CD14-positive monocyte (primary cell): ENCODE measurements at regions not wholly inside any gene's neighbourhood (a gene's known extent, or its start where the extent isn't known, plus 50 kb on each side); places are given as distances from the start of the nearest gene placed in this dataset.

Experiments used
- DNase-seq, 3 donors: peaks; one replicate each; pipeline ENCODE4 v3.0.0-alpha.2; 2011 to 2022
- H2AFZ ChIP-seq: 2 replicates; pipeline ENCODE4 v1.6.0; 2012; ENCODE audit warnings: mild to moderate bottlenecking, low read depth, low read length, inconsistent platforms; ENCODE audit not compliant: insufficient read depth, poor library complexity, severe bottlenecking
- H3K27ac ChIP-seq, 2 donors: 1 replicate in 1 of 2; 2 replicates in 1 of 2; pipeline ENCODE4 v1.5.1; 2012 to 2013; ENCODE audit warnings: low read length in 2 of 2, control low read depth in 1 of 2, inconsistent platforms in 1 of 2, low read depth in 1 of 2, mild to moderate bottlenecking in 1 of 2
- H3K27me3 ChIP-seq, 2 donors: one replicate each; pipeline versions ENCODE4 v1.6.0 to v1.6.1; 2011 to 2013; ENCODE audit warnings: low read length in 2 of 2; ENCODE audit not compliant: control insufficient read depth in 2 of 2, insufficient read depth in 2 of 2
- H3K36me3 ChIP-seq, 2 donors: replicated peaks in 1 of 2; 1 replicate in 1 of 2; 2 replicates in 1 of 2; pipeline versions ENCODE4 v1.5.1 to v1.6.1; 2012 to 2013; ENCODE audit warnings: low read length in 2 of 2, control low read depth in 1 of 2, inconsistent platforms in 1 of 2, mild to moderate bottlenecking in 1 of 2; ENCODE audit not compliant: insufficient read depth in 2 of 2, control insufficient read depth in 1 of 2
- H3K4me1 ChIP-seq, 2 donors: 1 replicate in 1 of 2; 2 replicates in 1 of 2; pipeline versions ENCODE4 v1.5.1 to v1.6.1; 2012 to 2013; ENCODE audit warnings: low read length in 2 of 2, control low read depth in 1 of 2, inconsistent platforms in 1 of 2, mild to moderate bottlenecking in 1 of 2, moderate library complexity in 1 of 2; ENCODE audit not compliant: insufficient read depth in 2 of 2, control insufficient read depth in 1 of 2
- H3K4me2 ChIP-seq: replicated peaks from 2 replicates; pipeline ENCODE3; 2012; ENCODE audit warnings: low read length, moderate library complexity, mild to moderate bottlenecking; ENCODE audit not compliant: poor library complexity, severe bottlenecking; ENCODE audit errors: extremely low read depth
- H3K4me3 ChIP-seq, 3 experiments: fragments of 200-600 bp in 1 of 3; sonication (generic) in 1 of 3; replicated peaks in 1 of 3; 1 replicate in 2 of 3; 2 replicates in 1 of 3; pipeline ENCODE4 v1.5.1; 2011 to 2013; ENCODE audit warnings: low read length in 3 of 3, mild to moderate bottlenecking in 3 of 3, control low read depth in 2 of 3, low read depth in 2 of 3, inconsistent platforms in 1 of 3, moderate library complexity in 1 of 3
- H3K79me2 ChIP-seq: 2 replicates; pipeline ENCODE4 v1.6.0; 2012; ENCODE audit warnings: mild to moderate bottlenecking, control low read depth, inconsistent platforms, low read length, moderate library complexity; ENCODE audit not compliant: insufficient read depth
- H3K9ac ChIP-seq: 2 replicates; pipeline ENCODE4 v1.6.0; 2017; ENCODE audit warnings: low read length, mild to moderate bottlenecking; ENCODE audit not compliant: insufficient read depth, poor library complexity, severe bottlenecking
- H3K9me3 ChIP-seq, 2 donors: replicated peaks in 1 of 2; 1 replicate in 1 of 2; 2 replicates in 1 of 2; pipeline versions ENCODE4 v1.5.1 to v1.6.1; 2012 to 2013; ENCODE audit warnings: low read length in 2 of 2, control low read depth in 1 of 2; ENCODE audit not compliant: control insufficient read depth in 1 of 2, insufficient read depth in 1 of 2
- H4K20me1 ChIP-seq: 2 replicates; pipeline ENCODE4 v1.6.0; 2012; ENCODE audit warnings: mild to moderate bottlenecking, low read length, control low read depth, moderate library complexity; ENCODE audit not compliant: insufficient read depth
- H3K27ac Mint-ChIP-seq, 7 donors: one replicate each; pipeline ENCODE4 v1.8.0; 2020; ENCODE audit warnings: mild to moderate bottlenecking in 7 of 7, mixed read lengths in 7 of 7, moderate library complexity in 6 of 7, inconsistent platforms in 2 of 7
- H3K27me3 Mint-ChIP-seq, 3 donors: one replicate each; pipeline ENCODE4 v1.8.0; 2021 to 2022; ENCODE audit warnings: low read depth in 3 of 3, mild to moderate bottlenecking in 3 of 3, mixed read lengths in 3 of 3, moderate library complexity in 3 of 3, inconsistent platforms in 1 of 3
- H3K36me3 Mint-ChIP-seq, 2 donors: one replicate each; pipeline ENCODE4 v1.8.0; 2020; ENCODE audit warnings: mixed read lengths in 2 of 2, inconsistent platforms in 1 of 2, mild to moderate bottlenecking in 1 of 2
- H3K4me1 Mint-ChIP-seq: one replicate; pipeline ENCODE4 v1.8.0; 2020; ENCODE audit warnings: mild to moderate bottlenecking, mixed read lengths
- H3K4me3 Mint-ChIP-seq, 2 donors: one replicate each; pipeline ENCODE4 v1.8.0; 2020; ENCODE audit warnings: mild to moderate bottlenecking in 2 of 2, mixed read lengths in 2 of 2, moderate library complexity in 1 of 2
- H3K9me3 Mint-ChIP-seq, 7 donors: one replicate each; pipeline ENCODE4 v1.8.0; 2020 to 2022; ENCODE audit warnings: mixed read lengths in 7 of 7, mild to moderate bottlenecking in 6 of 7, moderate library complexity in 6 of 7, inconsistent platforms in 2 of 7
- WGBS: methylation state at CpG from one replicate; pipeline ENCODE4 v1.1.5; 2013; ENCODE audit warnings: missing lambda C conversion rate; ENCODE audit not compliant: insufficient coverage; 5-methylcytosine and 5-hydroxymethylcytosine counted together
- intact Hi-C, 2 donors: fragments of 100-400 bp; cut with micrococcal nuclease; formaldehyde crosslinking; loops; one replicate each; pipeline versions ENCODE4 v1.15.0 to v1.15.1; 2023
- TF ChIP-seq, protein P1 (sequence below): fragments of 200-600 bp; IDR thresholded peaks from one replicate; pipeline ENCODE4 v1.8.0; 2022; ENCODE audit warnings: antibody characterized with exemption, mild to moderate bottlenecking

DNA sequence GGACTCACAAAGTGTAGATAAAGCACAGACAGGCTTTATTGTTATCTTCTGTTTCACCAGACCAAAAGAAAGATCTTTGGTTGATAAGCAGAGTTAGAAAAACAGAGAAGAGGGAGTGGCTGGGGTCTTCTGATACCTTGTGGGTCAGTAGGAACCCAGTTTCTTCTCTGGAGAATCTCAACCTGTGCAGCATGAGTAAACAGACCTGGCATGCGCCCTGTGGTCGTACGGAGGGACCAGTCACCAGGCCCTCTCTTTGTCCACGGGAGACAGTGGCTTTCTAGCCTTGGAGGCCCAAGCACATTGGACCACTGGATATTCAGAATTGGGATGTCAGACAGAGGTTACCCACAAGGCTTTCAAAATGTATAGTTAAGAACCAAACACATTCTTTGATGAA lies 418.9 kb upstream of the FANCL start:
- Histone ChIP-seq H3K4me3 (no peak overlapping the region), H3K27ac (no peak overlapping the region), H3K4me2 (no peak overlapping the region), H3K27me3 (no peaks in the 10 kb centered on the region), H2AFZ (no peak overlapping the region), H3K36me3 (no peaks in the 10 kb centered on the region), H3K4me1 (no peaks in the 10 kb centered on the region), H3K79me2 (no peaks in the 10 kb centered on the region), H3K9ac (no peak overlapping the region), H3K9me3 (no peaks in the 10 kb centered on the region), H4K20me1 (no peaks in the 10 kb centered on the region)
- 100% methylated on average over 4 of the region's 4 CpGs for WGBS
- no peak for DNase-seq
- H3K36me3 Mint-ChIP-seq = no peaks in the 10 kb centered on the region
- H3K27ac Mint-ChIP-seq = no peak overlapping the region
- no peaks in the 10 kb centered on the region for H3K4me1 Mint-ChIP-seq
- TF ChIP-seq, protein P1, sequence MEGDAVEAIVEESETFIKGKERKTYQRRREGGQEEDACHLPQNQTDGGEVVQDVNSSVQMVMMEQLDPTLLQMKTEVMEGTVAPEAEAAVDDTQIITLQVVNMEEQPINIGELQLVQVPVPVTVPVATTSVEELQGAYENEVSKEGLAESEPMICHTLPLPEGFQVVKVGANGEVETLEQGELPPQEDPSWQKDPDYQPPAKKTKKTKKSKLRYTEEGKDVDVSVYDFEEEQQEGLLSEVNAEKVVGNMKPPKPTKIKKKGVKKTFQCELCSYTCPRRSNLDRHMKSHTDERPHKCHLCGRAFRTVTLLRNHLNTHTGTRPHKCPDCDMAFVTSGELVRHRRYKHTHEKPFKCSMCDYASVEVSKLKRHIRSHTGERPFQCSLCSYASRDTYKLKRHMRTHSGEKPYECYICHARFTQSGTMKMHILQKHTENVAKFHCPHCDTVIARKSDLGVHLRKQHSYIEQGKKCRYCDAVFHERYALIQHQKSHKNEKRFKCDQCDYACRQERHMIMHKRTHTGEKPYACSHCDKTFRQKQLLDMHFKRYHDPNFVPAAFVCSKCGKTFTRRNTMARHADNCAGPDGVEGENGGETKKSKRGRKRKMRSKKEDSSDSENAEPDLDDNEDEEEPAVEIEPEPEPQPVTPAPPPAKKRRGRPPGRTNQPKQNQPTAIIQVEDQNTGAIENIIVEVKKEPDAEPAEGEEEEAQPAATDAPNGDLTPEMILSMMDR = no peak
- intact Hi-C loops = no loop called here
- no peak overlapping the region for H3K4me3 Mint-ChIP-seq
- H3K9me3 Mint-ChIP-seq = peaks cover 0 to 2% (median 0%) of the 10 kb centered on the region in 7 donors
- H3K27me3 Mint-ChIP-seq = no peaks in the 10 kb centered on the region

DNA sequence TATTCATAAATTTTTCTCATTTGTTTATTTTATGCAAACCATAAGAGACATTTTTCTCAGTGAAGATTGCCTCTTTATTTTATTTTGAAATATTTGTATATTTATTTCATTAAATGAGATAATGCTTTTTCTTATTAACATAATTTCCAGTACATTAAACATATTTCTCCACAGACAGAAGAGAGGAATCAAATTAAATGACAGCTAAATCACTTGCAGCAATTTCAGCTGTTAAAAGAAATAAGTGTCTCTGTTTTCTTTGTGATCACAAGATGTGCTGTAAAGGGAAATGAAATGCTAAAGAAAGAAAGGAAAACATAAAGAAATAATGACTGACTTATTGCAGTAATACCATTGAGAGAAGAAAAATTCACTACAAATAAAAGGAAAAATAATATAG lies 414.0 kb upstream of the FANCL start:
- Mint-ChIP-seq H3K9me3 (peaks cover 0 to 3% (median 0%) of the 10 kb centered on the region in 7 donors), H3K27me3 (no peaks in the 10 kb centered on the region), H3K4me3 (no peak overlapping the region), H3K36me3 (no peaks in the 10 kb centered on the region), H3K27ac (no peak overlapping the region), H3K4me1 (no peaks in the 10 kb centered on the region)
- H3K9me3 ChIP-seq = no peaks in the 10 kb centered on the region
- no peaks in the 10 kb centered on the region for H4K20me1 ChIP-seq
- H3K4me1 ChIP-seq = no peaks in the 10 kb centered on the region
- no peak for DNase-seq
- no peak overlapping the region for H3K9ac ChIP-seq
- TF ChIP-seq, protein P1 = no peak
- H3K27ac ChIP-seq = no peak overlapping the region
- no peaks in the 10 kb centered on the region for H3K27me3 ChIP-seq
- H3K4me2 ChIP-seq = no peak overlapping the region
- H2AFZ ChIP-seq = no peak overlapping the region
- intact Hi-C loops = no loop called here
- H3K4me3 ChIP-seq = no peak overlapping the region
- H3K79me2 ChIP-seq = no peaks in the 10 kb centered on the region
- no peaks in the 10 kb centered on the region for H3K36me3 ChIP-seq
